GM23248 (cell line): ENCODE measurements at regions not wholly inside any gene's neighbourhood (a gene's known extent, or its start where the extent isn't known, plus 50 kb on each side); places are given as distances from the start of the nearest gene placed in this dataset.
A peak's percentile ranks its signal among the peaks of the same experiment; 100 is the strongest.

Source experiments
- DNase-seq: peaks from one replicate; pipeline ENCODE4 v3.0.0-alpha.2; 2015
- H2AFZ ChIP-seq: fragments of 200-600 bp; sonication (generic); 2 replicates; pipeline ENCODE4 v1.6.1; 2016; ENCODE audit warnings: antibody characterized with exemption
- H3F3A ChIP-seq: fragments of 200-600 bp; sonication (generic); 2 replicates; pipeline ENCODE4 v1.6.1; 2016; ENCODE audit warnings: mild to moderate bottlenecking, antibody characterized with exemption, mixed run types; ENCODE audit not compliant: insufficient read depth
- H3K27ac ChIP-seq: fragments of 200-600 bp; sonication (generic); 2 replicates; pipeline ENCODE4 v1.5.1; 2016; ENCODE audit warnings: mild to moderate bottlenecking
- H3K27me3 ChIP-seq: fragments of 200-600 bp; sonication (generic); replicated peaks from 2 replicates; pipeline ENCODE4 v1.6.1; 2016; ENCODE audit warnings: mild to moderate bottlenecking; ENCODE audit not compliant: insufficient read depth
- H3K36me3 ChIP-seq: fragments of 200-600 bp; sonication (generic); 2 replicates; pipeline ENCODE4 v1.6.1; 2016; ENCODE audit warnings: low read depth, mild to moderate bottlenecking
- H3K4me1 ChIP-seq: fragments of 200-600 bp; sonication (generic); 2 replicates; pipeline ENCODE4 v1.6.1; 2016; ENCODE audit warnings: mild to moderate bottlenecking; ENCODE audit not compliant: insufficient read depth
- H3K4me2 ChIP-seq: fragments of 200-600 bp; sonication (generic); one replicate; pipeline ENCODE4 v1.6.1; 2016; ENCODE audit warnings: mild to moderate bottlenecking; ENCODE audit not compliant: unreplicated experiment
- H3K4me3 ChIP-seq: fragments of 200-600 bp; sonication (generic); 2 replicates; pipeline ENCODE4 v1.5.1; 2016; ENCODE audit warnings: mild to moderate bottlenecking
- H3K79me2 ChIP-seq: fragments of 200-600 bp; sonication (generic); 2 replicates; pipeline ENCODE4 v1.6.1; 2016; ENCODE audit warnings: mild to moderate bottlenecking; ENCODE audit not compliant: insufficient read depth
- H3K9ac ChIP-seq: fragments of 200-600 bp; sonication (generic); 2 replicates; pipeline ENCODE4 v1.6.1; 2016; ENCODE audit warnings: mild to moderate bottlenecking
- H3K9me2 ChIP-seq: fragments of 200-600 bp; sonication (generic); 2 replicates; pipeline ENCODE4 v1.6.1; 2016; ENCODE audit warnings: mixed run types, mild to moderate bottlenecking, moderate library complexity; ENCODE audit not compliant: insufficient read depth
- H3K9me3 ChIP-seq: fragments of 200-600 bp; sonication (generic); one replicate; pipeline ENCODE4 v1.6.1; 2017; ENCODE audit warnings: low read depth
- H4K20me1 ChIP-seq: fragments of 200-600 bp; sonication (generic); 2 replicates; pipeline ENCODE4 v1.6.0; 2016; ENCODE audit not compliant: insufficient read depth
- EZH2 ChIP-seq: fragments of 200-600 bp; sonication (generic); IDR thresholded peaks from 2 replicates; pipeline ENCODE4 v1.6.1; 2018; ENCODE audit warnings: antibody characterized with exemption, mild to moderate bottlenecking; ENCODE audit not compliant: insufficient read depth, poor library complexity, severe bottlenecking
- EZH2phosphoT487 ChIP-seq: fragments of 200-600 bp; sonication (generic); IDR thresholded peaks from 2 replicates; pipeline ENCODE4 v1.6.1; 2018; ENCODE audit warnings: antibody characterized with exemption, moderate library complexity, mild to moderate bottlenecking, low read depth; ENCODE audit not compliant: insufficient read depth
- WGBS, 2 experiments: methylation state at CpG; one replicate each; pipeline ENCODE4 v1.1.6; 2015 to 2017; ENCODE audit warnings: low lambda C conversion rate in 2 of 2, low coverage in 1 of 2; ENCODE audit errors: missing lambda C conversion rate in 2 of 2; 5-methylcytosine and 5-hydroxymethylcytosine counted together
- in situ Hi-C: fragments of 300-500 bp; cut with MboI; formaldehyde crosslinking; loops from 2 replicates; pipeline ENCODE4 v1.15.0; 2020

- peaks cover 23% of the 10 kb centered on the region for H3K4me1 ChIP-seq
- H3K27me3 ChIP-seq = no peaks in the 10 kb centered on the region
- H4K20me1 ChIP-seq = no peaks in the 10 kb centered on the region
- 37 to 39% methylated on average over 3 of the region's 3 CpGs for WGBS, 2 experiments
- no peaks in the 10 kb centered on the region for H3K36me3 ChIP-seq
- H3K9me2 ChIP-seq = no peaks in the 10 kb centered on the region
- H2AFZ ChIP-seq = peak overlapping the region; percentile 76
- H3K4me2 ChIP-seq = peak overlapping the region; percentile 25
- no peaks in the 10 kb centered on the region for H3K9me3 ChIP-seq
- H3K9ac ChIP-seq = 0 out of 2 replicates have a peak overlapping the region, but pooled peaks have one; percentile 6
- in situ Hi-C loops = no loop called here
- H3F3A ChIP-seq = no peaks in the 10 kb centered on the region
- H3K79me2 ChIP-seq = no peaks in the 10 kb centered on the region
- TF ChIP-seq EZH2 (no peak), EZH2phosphoT487 (no peak)
- H3K4me3 ChIP-seq = no peak overlapping the region
- DNase-seq = peak; percentile 28
- no peak overlapping the region for H3K27ac ChIP-seq
Observed at GRCh38 chr2:145066856-145067548, 547.1 kb upstream of the ZEB2 start.

- DNase-seq = peak; percentile 44
- no peaks in the 10 kb centered on the region for H3K27me3 ChIP-seq
- H3K4me3 ChIP-seq = no peak overlapping the region
- H3F3A ChIP-seq = no peaks in the 10 kb centered on the region
- peak overlapping the region; percentile 3; the same call in 1 of the 2 replicates for H3K27ac ChIP-seq
- TF ChIP-seq EZH2phosphoT487 (no peak), EZH2 (no peak)
- H3K4me2 ChIP-seq = peak overlapping the region; percentile 25
- peak overlapping the region; percentile 6; the same call in 1 of the 2 replicates for H3K9ac ChIP-seq
- no peaks in the 10 kb centered on the region for H3K79me2 ChIP-seq
- H3K4me1 ChIP-seq = peaks cover 23% of the 10 kb centered on the region
- peak overlapping the region; percentile 76 for H2AFZ ChIP-seq
- whole genome bisulfite sequencing, 2 experiments = 13 to 17% methylated on average over 4 of the region's 4 CpGs
- H3K9me3 ChIP-seq = no peaks in the 10 kb centered on the region
- no peaks in the 10 kb centered on the region for H3K9me2 ChIP-seq
- no peaks in the 10 kb centered on the region for H3K36me3 ChIP-seq
- in situ Hi-C loops = no loop called here
- H4K20me1 ChIP-seq = no peaks in the 10 kb centered on the region
Observed at GRCh38 chr2:145066151-145066661, 546.3 kb upstream of the ZEB2 start.

- DNase-seq = no peak
- in situ Hi-C loops = no loop called here
Observed at GRCh38 chr2:145065342-145065741, 545.4 kb upstream of the ZEB2 start.

GRCh38 chr2:145064511-145064910 is 544.6 kb upstream of the ZEB2 start:
- 89 to 95% methylated on average over 1 of the region's 1 CpG for WGBS, 2 experiments
- Histone ChIP-seq H3K9me3 (no peaks in the 10 kb centered on the region), H3K27me3 (no peaks in the 10 kb centered on the region)

More at GRCh38 chr2:145065342-145065741, 545.4 kb upstream of the ZEB2 start:
- Histone ChIP-seq H3K4me2 (no peak overlapping the region), H3K4me1 (peaks cover 28% of the 10 kb centered on the region), H3K4me3 (no peak overlapping the region), H3K36me3 (no peaks in the 10 kb centered on the region), H2AFZ (peak overlapping the region; percentile 20; the same call in 1 of the 2 replicates), H3K27ac (no peak overlapping the region), H3K9me2 (no peaks in the 10 kb centered on the region), H3K9me3 (no peaks in the 10 kb centered on the region), H3K27me3 (no peaks in the 10 kb centered on the region), H3F3A (no peaks in the 10 kb centered on the region), H3K79me2 (no peaks in the 10 kb centered on the region), H4K20me1 (no peaks in the 10 kb centered on the region), H3K9ac (no peak overlapping the region)
- 98 to 100% methylated on average over 1 of the region's 1 CpG for WGBS, 2 experiments
- TF ChIP-seq EZH2 (no peak), EZH2phosphoT487 (no peak)

More at GRCh38 chr2:145064511-145064910, 544.6 kb upstream of the ZEB2 start:
- no peaks in the 10 kb centered on the region for H3K9me2 ChIP-seq
- TF ChIP-seq EZH2 (no peak), EZH2phosphoT487 (no peak)
- no peak overlapping the region for H3K9ac ChIP-seq
- no peak overlapping the region for H2AFZ ChIP-seq
- H3K4me3 ChIP-seq = no peak overlapping the region
- H3K4me1 ChIP-seq = peaks cover 33% of the 10 kb centered on the region
- in situ Hi-C loops = no loop called here
- H3K36me3 ChIP-seq = no peaks in the 10 kb centered on the region
- H3K27ac ChIP-seq = no peak overlapping the region
- no peak overlapping the region for H3K4me2 ChIP-seq
- DNase-seq = no peak
- no peaks in the 10 kb centered on the region for H3F3A ChIP-seq
- H4K20me1 ChIP-seq = no peaks in the 10 kb centered on the region
- H3K79me2 ChIP-seq = no peaks in the 10 kb centered on the region
